OCI-LY7 (cell line): ENCODE measurements at regions not wholly inside any gene's neighbourhood (a gene's known extent, or its start where the extent isn't known, plus 50 kb on each side); places are given as distances from the start of the nearest gene placed in this dataset.

Experiments
- EZH2phosphoT487 ChIP-seq: fragments of 200-600 bp; sonication (generic); IDR thresholded peaks from 2 replicates; pipeline ENCODE4 v1.6.1; 2018; ENCODE audit warnings: low read depth, borderline replicate concordance, mild to moderate bottlenecking, mixed run types, antibody characterized with exemption, low read length, moderate library complexity, mixed read lengths
- TF ChIP-seq, protein P1 (sequence below): fragments of 200-600 bp; sonication (generic); conservative IDR thresholded peaks from 2 replicates; pipeline ENCODE4 v1.5.1; 2014; ENCODE audit warnings: mild to moderate bottlenecking, antibody characterized with exemption, low read length, moderate library complexity, mixed read lengths

DNA sequence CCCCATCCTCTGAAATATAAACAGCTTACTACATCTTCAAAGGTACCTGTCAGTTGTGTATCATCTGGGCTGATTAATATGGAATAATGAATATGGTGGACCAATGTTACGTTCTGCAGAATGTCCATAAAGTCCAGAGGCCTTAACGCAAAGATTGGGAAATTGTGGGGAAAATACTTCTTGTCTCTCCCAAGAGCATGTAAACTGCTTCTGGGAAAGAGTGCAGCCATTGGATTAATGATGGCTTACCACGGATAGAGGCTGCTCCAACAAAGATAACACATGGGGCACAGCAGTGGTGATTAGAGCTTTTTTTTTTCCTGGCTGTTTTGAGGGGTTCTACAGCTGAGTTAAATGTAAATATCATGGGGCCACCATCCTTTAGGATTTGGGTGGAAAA, 340.4 kb upstream of the AKR1E2 start:
- TF ChIP-seq, protein P1, sequence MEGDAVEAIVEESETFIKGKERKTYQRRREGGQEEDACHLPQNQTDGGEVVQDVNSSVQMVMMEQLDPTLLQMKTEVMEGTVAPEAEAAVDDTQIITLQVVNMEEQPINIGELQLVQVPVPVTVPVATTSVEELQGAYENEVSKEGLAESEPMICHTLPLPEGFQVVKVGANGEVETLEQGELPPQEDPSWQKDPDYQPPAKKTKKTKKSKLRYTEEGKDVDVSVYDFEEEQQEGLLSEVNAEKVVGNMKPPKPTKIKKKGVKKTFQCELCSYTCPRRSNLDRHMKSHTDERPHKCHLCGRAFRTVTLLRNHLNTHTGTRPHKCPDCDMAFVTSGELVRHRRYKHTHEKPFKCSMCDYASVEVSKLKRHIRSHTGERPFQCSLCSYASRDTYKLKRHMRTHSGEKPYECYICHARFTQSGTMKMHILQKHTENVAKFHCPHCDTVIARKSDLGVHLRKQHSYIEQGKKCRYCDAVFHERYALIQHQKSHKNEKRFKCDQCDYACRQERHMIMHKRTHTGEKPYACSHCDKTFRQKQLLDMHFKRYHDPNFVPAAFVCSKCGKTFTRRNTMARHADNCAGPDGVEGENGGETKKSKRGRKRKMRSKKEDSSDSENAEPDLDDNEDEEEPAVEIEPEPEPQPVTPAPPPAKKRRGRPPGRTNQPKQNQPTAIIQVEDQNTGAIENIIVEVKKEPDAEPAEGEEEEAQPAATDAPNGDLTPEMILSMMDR, result no peak
- TF ChIP-seq EZH2phosphoT487, result no peak
